ENCODE measurements at regions not wholly inside any gene's neighbourhood (a gene's known extent, or its start where the extent isn't known, plus 50 kb on each side); places are given as distances from the start of the nearest gene placed in this dataset.

- Histone ChIP-seq H3K36me3 (no peaks in the 10 kb centered on the region), H3K27me3 (no peaks in the 10 kb centered on the region), H3K4me3 (no peak overlapping the region), H3K4me1 (no peaks in the 10 kb centered on the region), H3K27ac (no peak overlapping the region), H3K9me3 (no peaks in the 10 kb centered on the region)
- no peak for DNase-seq
- intact Hi-C loops (cut with DNase I; ENCODE audit: low total_unique reads): no loop called here
- no peak for TF ChIP-seq CTCF (IDR thresholded peaks at IDR 0.05)
Observed at GRCh38 chr5:158545949-158546530, 553.7 kb downstream of the EBF1 start.

DNA sequence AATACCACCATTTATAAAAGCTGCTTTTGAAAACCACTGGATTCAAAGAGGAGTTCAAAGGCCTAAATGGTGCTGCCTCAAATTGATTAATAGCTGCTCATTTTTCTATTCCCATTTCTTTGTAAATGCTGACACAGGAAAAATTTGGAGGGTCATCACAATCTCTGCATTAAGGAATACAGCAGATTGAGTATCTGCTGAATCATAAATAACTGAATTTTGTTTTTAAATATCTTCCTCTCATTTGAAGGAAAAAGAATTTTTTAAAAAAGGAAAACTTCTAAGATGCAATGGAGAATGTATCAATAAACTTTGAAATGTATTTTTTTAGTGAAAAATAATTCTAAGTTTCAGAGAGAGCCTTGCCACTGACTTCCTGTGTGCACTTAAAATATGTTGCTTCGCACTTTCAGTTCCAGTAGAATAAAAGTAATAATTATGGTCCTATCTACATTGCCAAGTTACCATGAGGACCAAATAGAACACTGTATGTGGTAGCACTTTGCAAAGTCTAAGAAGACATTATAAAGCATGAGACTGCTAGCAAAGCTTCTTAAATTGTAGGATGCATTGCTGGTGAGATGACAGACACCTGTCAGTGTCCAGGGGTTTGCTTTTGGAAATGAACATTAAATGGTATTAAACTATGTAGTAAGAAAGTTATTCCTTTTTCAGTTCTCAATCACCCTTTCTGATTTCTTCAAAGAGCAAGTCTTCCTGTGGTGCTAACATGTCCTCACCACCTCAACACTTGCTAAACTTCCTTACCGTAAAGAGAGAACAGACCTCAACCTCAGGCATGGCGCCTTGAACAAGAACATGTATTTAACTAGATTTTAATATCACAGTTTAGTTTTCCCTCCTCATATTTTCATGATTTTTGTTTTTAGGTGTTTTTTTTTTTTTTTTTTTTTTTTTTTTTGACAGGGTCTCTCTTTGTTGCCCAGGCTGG is 555.1 kb downstream of the EBF1 start:
- Histone ChIP-seq H3K36me3 (no peaks in the 10 kb centered on the region), H3K27me3 (no peaks in the 10 kb centered on the region), H3K4me1 (no peaks in the 10 kb centered on the region), H3K9me3 (no peaks in the 10 kb centered on the region), H3K27ac (no peak overlapping the region), H3K4me3 (no peak overlapping the region)
- no peak for TF ChIP-seq CTCF (IDR thresholded peaks at IDR 0.05)
- no peak for DNase-seq
- intact Hi-C loops (cut with DNase I; ENCODE audit: low total_unique reads): no loop called here

DNA sequence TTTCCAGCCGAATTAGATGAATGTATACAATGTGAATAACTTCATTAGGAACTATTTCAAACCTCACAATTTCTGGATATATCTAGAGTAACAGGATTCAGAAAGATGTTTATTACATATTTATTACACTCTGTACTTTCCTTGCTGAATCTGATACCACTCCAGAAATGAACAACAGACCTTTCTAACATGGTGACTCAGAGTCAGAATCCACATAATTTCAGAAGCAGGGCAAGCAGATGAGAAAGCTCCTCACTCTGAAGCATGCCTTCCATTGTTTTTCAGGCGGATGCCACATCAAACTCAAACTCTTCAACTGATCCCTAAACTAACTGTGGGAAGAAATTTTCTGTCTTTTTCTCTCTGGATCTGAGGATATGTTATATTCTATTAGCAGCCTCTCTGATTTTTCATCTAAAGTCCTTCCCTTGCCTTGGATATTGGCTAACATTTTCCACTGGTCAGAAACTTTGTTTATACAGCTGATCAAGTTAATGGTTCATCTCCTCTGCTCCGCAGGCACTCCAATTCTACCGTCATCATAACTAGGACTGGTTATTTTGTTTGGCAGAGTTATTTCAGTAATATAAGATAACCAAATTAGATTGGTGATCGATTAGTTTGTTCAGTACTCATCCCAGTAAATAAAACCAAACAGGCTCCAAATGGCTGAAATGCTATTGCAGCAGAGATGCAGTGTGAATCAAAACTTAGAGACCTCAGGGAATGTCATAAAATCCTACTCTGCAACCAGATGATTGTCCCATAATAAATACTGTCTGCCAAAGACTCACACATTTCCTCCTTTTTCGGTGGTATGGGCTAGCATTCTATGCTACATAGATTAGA is 556.0 kb downstream of the EBF1 start:
- Histone ChIP-seq H3K36me3 (no peaks in the 10 kb centered on the region), H3K4me3 (no peak overlapping the region), H3K27ac (no peak overlapping the region), H3K4me1 (no peaks in the 10 kb centered on the region), H3K27me3 (no peaks in the 10 kb centered on the region), H3K9me3 (no peaks in the 10 kb centered on the region)
- intact Hi-C loops (cut with DNase I; ENCODE audit: low total_unique reads): no loop called here
- no peak for TF ChIP-seq CTCF (IDR thresholded peaks at IDR 0.05)
- no peak for DNase-seq

DNA sequence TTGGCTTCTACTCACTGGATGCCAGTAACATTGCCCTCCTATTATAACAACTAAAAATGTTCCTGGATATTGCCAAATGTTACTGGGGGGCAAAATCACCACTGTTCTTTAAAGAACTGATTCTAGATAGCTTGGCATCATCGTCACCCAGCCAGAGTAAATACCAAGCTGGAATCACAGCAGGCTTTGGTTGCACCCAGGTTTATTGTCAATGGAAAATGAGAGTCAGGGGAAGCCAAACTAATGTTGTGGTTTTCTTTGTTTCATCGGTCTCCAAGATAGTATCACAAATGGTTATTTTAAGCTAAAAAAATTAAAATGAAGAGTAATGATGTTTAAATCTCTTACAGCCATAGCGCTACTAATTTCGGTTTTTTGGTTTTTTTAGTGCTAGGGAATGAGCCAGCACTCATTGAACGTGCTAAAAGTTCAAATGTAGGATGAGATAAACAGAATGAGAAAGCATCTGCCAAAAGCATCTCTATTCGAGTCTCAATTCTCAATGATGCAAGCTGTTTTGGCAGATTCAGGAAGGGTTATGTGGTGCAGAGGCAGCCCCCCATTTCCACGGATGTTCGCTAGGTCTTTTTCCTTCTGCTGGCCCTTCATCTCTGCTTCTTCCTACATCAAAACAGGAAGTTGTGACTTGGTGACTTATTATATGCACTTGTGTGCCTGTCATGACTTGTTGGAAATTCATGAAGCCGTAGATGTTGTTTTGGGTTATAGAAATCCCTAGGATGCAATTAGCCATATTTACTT is 558.0 kb downstream of the EBF1 start:
- Histone ChIP-seq H3K27ac (no peak overlapping the region), H3K4me1 (no peaks in the 10 kb centered on the region), H3K36me3 (no peaks in the 10 kb centered on the region), H3K27me3 (peaks cover 0 to 3% of the 10 kb centered on the region in 2 donors), H3K9me3 (no peaks in the 10 kb centered on the region), H3K4me3 (no peak overlapping the region)
- intact Hi-C loops (cut with DNase I; ENCODE audit: low total_unique reads): no loop called here
- no peak for DNase-seq
- no peak for TF ChIP-seq CTCF (IDR thresholded peaks at IDR 0.05)

- Histone ChIP-seq H3K27ac (no peak overlapping the region), H3K27me3 (peaks cover 0 to 3% of the 10 kb centered on the region in 2 donors), H3K4me3 (no peak overlapping the region), H3K9me3 (no peaks in the 10 kb centered on the region), H3K36me3 (no peaks in the 10 kb centered on the region), H3K4me1 (no peaks in the 10 kb centered on the region)
- DNase-seq: no peak
- intact Hi-C loops (cut with DNase I; ENCODE audit: low total_unique reads): no loop called here
- TF ChIP-seq CTCF (IDR thresholded peaks at IDR 0.05): no peak
Observed at GRCh38 chr5:158538506-158539074, 561.1 kb downstream of the EBF1 start.

Data from tibial artery (tissue), 4 donors.